ENCODE measurements at regions not wholly inside any gene's neighbourhood (a gene's known extent, or its start where the extent isn't known, plus 50 kb on each side); places are given as distances from the start of the nearest gene placed in this dataset.

DNA sequence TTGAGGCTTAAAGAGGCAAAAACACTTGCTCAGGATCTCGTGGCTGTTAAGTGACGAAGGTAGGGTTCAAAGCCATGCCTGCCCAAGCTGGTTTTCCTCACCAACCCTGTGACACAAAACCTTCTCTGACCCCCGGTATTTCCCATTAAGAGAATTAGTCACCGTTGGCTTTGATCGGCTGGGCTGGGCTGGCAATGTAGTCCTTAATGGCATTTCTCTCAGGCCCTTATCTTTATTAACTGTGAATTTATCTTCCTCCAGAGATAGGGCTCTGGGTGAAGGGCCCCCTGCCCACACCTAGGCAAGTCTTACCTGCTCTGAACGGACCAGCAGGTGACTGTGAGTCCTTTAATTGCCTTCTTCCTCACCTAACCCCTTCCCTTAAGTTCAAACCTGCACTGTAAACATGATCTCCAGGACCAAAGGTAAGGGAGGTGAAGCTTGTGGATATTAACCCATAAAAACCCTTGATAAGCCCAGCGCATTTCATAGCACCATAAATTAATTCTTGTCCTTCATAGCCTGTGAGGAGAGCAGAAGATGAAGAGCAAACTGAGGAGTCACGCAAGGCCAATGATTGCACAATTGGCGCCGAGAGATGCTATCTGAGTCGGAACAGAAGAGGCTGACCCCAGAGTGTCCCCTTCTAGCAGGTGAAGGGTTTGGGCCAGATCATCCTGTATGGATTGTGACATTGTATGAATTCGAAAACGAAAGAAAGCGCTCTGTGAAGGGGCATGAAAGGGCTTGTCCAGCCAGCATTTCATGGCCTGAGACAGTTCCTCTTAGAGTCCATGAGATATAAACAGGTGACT, 790.8 kb upstream of the TBX3 start:
- ATAC-seq = no peak
- TF ChIP-seq, protein P1, sequence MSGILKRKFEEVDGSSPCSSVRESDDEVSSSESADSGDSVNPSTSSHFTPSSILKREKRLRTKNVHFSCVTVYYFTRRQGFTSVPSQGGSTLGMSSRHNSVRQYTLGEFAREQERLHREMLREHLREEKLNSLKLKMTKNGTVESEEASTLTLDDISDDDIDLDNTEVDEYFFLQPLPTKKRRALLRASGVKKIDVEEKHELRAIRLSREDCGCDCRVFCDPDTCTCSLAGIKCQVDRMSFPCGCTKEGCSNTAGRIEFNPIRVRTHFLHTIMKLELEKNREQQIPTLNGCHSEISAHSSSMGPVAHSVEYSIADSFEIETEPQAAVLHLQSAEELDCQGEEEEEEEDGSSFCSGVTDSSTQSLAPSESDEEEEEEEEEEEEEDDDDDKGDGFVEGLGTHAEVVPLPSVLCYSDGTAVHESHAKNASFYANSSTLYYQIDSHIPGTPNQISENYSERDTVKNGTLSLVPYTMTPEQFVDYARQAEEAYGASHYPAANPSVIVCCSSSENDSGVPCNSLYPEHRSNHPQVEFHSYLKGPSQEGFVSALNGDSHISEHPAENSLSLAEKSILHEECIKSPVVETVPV (CRISPR knock-in tag; IDR thresholded peaks at IDR 0.05) = no peak
- TF ChIP-seq, protein P2, sequence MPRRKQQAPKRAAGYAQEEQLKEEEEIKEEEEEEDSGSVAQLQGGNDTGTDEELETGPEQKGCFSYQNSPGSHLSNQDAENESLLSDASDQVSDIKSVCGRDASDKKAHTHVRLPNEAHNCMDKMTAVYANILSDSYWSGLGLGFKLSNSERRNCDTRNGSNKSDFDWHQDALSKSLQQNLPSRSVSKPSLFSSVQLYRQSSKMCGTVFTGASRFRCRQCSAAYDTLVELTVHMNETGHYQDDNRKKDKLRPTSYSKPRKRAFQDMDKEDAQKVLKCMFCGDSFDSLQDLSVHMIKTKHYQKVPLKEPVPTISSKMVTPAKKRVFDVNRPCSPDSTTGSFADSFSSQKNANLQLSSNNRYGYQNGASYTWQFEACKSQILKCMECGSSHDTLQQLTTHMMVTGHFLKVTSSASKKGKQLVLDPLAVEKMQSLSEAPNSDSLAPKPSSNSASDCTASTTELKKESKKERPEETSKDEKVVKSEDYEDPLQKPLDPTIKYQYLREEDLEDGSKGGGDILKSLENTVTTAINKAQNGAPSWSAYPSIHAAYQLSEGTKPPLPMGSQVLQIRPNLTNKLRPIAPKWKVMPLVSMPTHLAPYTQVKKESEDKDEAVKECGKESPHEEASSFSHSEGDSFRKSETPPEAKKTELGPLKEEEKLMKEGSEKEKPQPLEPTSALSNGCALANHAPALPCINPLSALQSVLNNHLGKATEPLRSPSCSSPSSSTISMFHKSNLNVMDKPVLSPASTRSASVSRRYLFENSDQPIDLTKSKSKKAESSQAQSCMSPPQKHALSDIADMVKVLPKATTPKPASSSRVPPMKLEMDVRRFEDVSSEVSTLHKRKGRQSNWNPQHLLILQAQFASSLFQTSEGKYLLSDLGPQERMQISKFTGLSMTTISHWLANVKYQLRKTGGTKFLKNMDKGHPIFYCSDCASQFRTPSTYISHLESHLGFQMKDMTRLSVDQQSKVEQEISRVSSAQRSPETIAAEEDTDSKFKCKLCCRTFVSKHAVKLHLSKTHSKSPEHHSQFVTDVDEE (CRISPR knock-in tag; IDR thresholded peaks at IDR 0.05) = no peak
- TF ChIP-seq BACH2 (CRISPR knock-in tag; IDR thresholded peaks at IDR 0.05; ENCODE audit: borderline replicate concordance) (no peak), ZFP30 (CRISPR knock-in tag; IDR thresholded peaks at IDR 0.05) (no peak), ZNF8 (CRISPR knock-in tag; IDR thresholded peaks at IDR 0.05) (no peak), PPARA (CRISPR knock-in tag; IDR thresholded peaks at IDR 0.05; ENCODE audit: borderline replicate concordance) (no peak), TCF4 (CRISPR knock-in tag; IDR thresholded peaks at IDR 0.05; ENCODE audit: borderline replicate concordance) (no peak), SNAI2 (CRISPR knock-in tag; IDR thresholded peaks at IDR 0.05) (no peak), TOX (CRISPR knock-in tag; IDR thresholded peaks at IDR 0.05; ENCODE audit: borderline replicate concordance) (no peak), RARB (CRISPR knock-in tag; IDR thresholded peaks at IDR 0.05) (no peak), ZNF70 (CRISPR knock-in tag; IDR thresholded peaks at IDR 0.05) (no peak), GLIS3 (CRISPR knock-in tag; IDR thresholded peaks at IDR 0.05) (no peak), ZC3H10 (CRISPR knock-in tag; IDR thresholded peaks at IDR 0.05) (no peak), CSDC2 (CRISPR knock-in tag; IDR thresholded peaks at IDR 0.05) (no peak), ARNTL (CRISPR knock-in tag; IDR thresholded peaks at IDR 0.05; ENCODE audit: borderline replicate concordance, low read depth) (no peak), ZFP3 (CRISPR knock-in tag; IDR thresholded peaks at IDR 0.05) (no peak), ISL1 (CRISPR knock-in tag; IDR thresholded peaks at IDR 0.05) (no peak)
- TF ChIP-seq, protein P3, sequence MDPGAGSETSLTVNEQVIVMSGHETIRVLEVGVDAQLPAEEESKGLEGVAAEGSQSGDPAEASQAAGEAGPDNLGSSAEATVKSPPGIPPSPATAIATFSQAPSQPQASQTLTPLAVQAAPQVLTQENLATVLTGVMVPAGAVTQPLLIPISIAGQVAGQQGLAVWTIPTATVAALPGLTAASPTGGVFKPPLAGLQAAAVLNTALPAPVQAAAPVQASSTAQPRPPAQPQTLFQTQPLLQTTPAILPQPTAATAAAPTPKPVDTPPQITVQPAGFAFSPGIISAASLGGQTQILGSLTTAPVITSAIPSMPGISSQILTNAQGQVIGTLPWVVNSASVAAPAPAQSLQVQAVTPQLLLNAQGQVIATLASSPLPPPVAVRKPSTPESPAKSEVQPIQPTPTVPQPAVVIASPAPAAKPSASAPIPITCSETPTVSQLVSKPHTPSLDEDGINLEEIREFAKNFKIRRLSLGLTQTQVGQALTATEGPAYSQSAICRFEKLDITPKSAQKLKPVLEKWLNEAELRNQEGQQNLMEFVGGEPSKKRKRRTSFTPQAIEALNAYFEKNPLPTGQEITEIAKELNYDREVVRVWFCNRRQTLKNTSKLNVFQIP (CRISPR knock-in tag; IDR thresholded peaks at IDR 0.05; ENCODE audit: borderline replicate concordance, low read depth) = no peak
- TF ChIP-seq, protein P4, sequence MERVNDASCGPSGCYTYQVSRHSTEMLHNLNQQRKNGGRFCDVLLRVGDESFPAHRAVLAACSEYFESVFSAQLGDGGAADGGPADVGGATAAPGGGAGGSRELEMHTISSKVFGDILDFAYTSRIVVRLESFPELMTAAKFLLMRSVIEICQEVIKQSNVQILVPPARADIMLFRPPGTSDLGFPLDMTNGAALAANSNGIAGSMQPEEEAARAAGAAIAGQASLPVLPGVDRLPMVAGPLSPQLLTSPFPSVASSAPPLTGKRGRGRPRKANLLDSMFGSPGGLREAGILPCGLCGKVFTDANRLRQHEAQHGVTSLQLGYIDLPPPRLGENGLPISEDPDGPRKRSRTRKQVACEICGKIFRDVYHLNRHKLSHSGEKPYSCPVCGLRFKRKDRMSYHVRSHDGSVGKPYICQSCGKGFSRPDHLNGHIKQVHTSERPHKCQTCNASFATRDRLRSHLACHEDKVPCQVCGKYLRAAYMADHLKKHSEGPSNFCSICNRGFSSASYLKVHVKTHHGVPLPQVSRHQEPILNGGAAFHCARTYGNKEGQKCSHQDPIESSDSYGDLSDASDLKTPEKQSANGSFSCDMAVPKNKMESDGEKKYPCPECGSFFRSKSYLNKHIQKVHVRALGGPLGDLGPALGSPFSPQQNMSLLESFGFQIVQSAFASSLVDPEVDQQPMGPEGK (CRISPR knock-in tag; IDR thresholded peaks at IDR 0.05; ENCODE audit: borderline replicate concordance) = no peak

- TF ChIP-seq ZNF8 (CRISPR knock-in tag; IDR thresholded peaks at IDR 0.05) (no peak), ISL1 (CRISPR knock-in tag; IDR thresholded peaks at IDR 0.05) (no peak), SNAI2 (CRISPR knock-in tag; IDR thresholded peaks at IDR 0.05) (no peak), PPARA (CRISPR knock-in tag; IDR thresholded peaks at IDR 0.05; ENCODE audit: borderline replicate concordance) (no peak), ZC3H10 (CRISPR knock-in tag; IDR thresholded peaks at IDR 0.05) (no peak), RARB (CRISPR knock-in tag; IDR thresholded peaks at IDR 0.05) (no peak), TCF4 (CRISPR knock-in tag; IDR thresholded peaks at IDR 0.05; ENCODE audit: borderline replicate concordance) (no peak), CSDC2 (CRISPR knock-in tag; IDR thresholded peaks at IDR 0.05) (no peak), BACH2 (CRISPR knock-in tag; IDR thresholded peaks at IDR 0.05; ENCODE audit: borderline replicate concordance) (no peak)
- TF ChIP-seq, protein P4 (CRISPR knock-in tag; IDR thresholded peaks at IDR 0.05; ENCODE audit: borderline replicate concordance) = no peak
- TF ChIP-seq, protein P3 (CRISPR knock-in tag; IDR thresholded peaks at IDR 0.05; ENCODE audit: borderline replicate concordance, low read depth) = no peak
- TF ChIP-seq, protein P1 (CRISPR knock-in tag; IDR thresholded peaks at IDR 0.05) = no peak
- no peak for ATAC-seq
These were observed 789.4 kb upstream of the TBX3 start for GRCh38 chr12:115473257-115473956.
